Skeletal muscle satellite cell (primary cell): ENCODE measurements at regions not wholly inside any gene's neighbourhood (a gene's known extent, or its start where the extent isn't known, plus 50 kb on each side); places are given as distances from the start of the nearest gene placed in this dataset.

ENCODE experiments used
- H3K27me3 ChIP-seq: 2 replicates; pipeline ENCODE4 v1.7.0; 2013; ENCODE audit warnings: low read length; ENCODE audit not compliant: control insufficient read depth, insufficient read depth
- H3K36me3 ChIP-seq: 2 replicates; pipeline ENCODE4 v1.7.0; 2013; ENCODE audit warnings: mild to moderate bottlenecking, control low read depth, low read length; ENCODE audit not compliant: insufficient read depth
- H3K4me1 ChIP-seq: 2 replicates; pipeline ENCODE4 v1.7.0; 2013; ENCODE audit warnings: low read length; ENCODE audit not compliant: control insufficient read depth, insufficient read depth
- H3K4me2 ChIP-seq: 2 replicates; pipeline ENCODE4 v1.7.0; 2013; ENCODE audit warnings: mild to moderate bottlenecking, low read length
- H3K4me3 ChIP-seq: 2 replicates; pipeline ENCODE4 v1.7.0; 2013; ENCODE audit warnings: low read length
- H3K9ac ChIP-seq: 2 replicates; pipeline ENCODE4 v1.7.0; 2013; ENCODE audit warnings: mild to moderate bottlenecking, low read depth, low read length, moderate library complexity
- H3K9me3 ChIP-seq: replicated peaks from 2 replicates; pipeline ENCODE4 v1.7.0; 2013; ENCODE audit warnings: mild to moderate bottlenecking, control low read depth, low read length

DNA sequence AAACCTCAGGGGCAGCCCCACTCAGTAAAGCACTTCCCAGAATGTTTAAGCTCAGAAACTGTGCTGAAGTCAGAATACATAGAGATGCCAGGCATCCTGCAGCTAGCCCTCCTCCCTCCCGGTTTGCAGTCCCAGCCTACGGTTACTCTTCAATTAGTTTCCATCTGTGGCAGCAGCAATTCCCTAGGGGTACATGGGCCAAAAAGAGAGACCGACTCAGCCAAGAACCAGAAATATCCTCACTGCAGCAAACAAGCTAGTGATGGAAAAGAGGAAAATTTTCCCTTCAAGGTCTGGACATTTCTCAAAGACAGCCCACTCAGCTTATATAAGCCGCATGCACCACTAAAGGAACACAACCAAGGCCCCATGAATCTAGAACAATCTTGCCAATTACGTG is 89.1 kb upstream of the PPP2R2B start:
- Histone ChIP-seq H3K4me2 (no peak overlapping the region), H3K4me1 (no peaks in the 10 kb centered on the region), H3K36me3 (no peaks in the 10 kb centered on the region), H3K27me3 (peaks cover 5% of the 10 kb centered on the region), H3K9me3 (no peaks in the 10 kb centered on the region), H3K4me3 (no peak overlapping the region), H3K9ac (no peak overlapping the region)

DNA sequence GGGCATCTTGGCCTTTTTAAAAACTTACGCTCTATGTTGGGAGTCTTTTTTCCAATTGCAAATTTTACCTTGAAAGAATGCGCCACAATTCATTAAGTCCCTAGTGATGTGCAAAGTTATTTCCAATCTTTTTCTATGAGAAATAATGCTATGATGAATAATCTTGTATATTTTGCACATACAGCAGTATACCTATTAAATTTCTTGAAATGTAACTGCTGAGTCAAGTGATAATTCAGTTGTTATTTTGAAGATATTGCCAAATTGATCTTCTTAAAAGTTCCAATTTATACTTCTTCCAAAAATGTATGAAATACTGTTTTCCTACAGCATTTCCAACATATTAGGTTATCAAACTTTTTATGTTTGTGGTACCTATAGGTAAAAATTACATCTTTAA is 92.8 kb upstream of the PPP2R2B start:
- Histone ChIP-seq H3K27me3 (peaks cover 5% of the 10 kb centered on the region), H3K9ac (no peak overlapping the region), H3K36me3 (no peaks in the 10 kb centered on the region), H3K9me3 (no peaks in the 10 kb centered on the region), H3K4me2 (no peak overlapping the region), H3K4me1 (no peaks in the 10 kb centered on the region), H3K4me3 (no peak overlapping the region)

DNA sequence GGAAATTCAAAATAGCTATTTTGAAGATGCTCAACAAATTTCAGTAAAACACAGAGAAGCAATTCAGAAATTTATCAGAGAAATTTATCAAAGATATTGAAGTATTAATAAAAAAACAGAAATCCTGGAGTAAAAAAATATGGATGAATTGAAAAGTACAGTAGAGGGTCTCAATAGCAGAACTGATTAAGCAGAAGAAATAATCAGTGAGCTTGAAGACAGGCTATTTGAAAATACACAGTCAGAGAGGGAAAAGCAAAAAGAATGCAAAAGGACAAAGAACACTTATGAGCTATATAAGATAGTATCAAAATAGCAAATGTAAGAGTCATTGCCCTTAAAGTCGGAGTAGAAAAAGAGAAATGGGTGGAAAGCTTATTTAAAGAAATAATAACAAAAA is 107.9 kb upstream of the PPP2R2B start:
- no peaks in the 10 kb centered on the region for H3K36me3 ChIP-seq
- H3K4me3 ChIP-seq, result no peak overlapping the region
- H3K9me3 ChIP-seq, result no peaks in the 10 kb centered on the region
- H3K27me3 ChIP-seq, result no peaks in the 10 kb centered on the region
- H3K4me2 ChIP-seq, result no peak overlapping the region
- no peaks in the 10 kb centered on the region for H3K4me1 ChIP-seq
- no peak overlapping the region for H3K9ac ChIP-seq

DNA sequence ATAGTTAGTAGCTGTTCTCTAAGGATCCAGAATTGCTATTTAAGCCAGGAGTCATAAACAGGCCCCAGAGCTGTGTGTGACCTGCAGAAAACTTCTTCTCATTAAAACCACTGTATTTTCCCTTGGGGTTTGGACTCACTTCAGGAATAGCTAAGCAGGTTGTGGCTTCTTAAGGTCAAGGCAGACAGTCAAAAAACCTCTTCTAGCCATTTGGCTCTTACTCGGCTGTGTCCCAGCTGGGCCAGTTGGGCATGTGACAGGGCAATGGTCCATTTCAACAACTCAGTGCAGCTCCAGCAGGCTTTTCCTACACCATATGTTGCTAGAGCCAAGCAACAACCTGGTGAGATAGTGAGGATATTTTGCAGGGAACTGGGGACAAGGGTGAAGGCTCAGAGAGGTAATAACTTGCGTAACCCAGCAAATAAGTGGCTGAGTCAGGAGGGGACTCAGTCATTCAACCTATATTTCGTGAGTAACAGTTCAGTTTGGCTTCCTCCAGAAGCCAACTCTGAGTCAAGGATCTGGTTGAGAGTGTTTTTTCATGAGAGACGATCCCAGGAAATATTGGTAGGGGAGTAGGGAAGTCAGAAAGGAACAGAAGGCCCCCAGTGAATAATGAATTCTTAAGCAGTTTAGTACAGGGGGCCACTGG is 115.4 kb upstream of the PPP2R2B start:
- H3K4me2 ChIP-seq, result no peak overlapping the region
- no peaks in the 10 kb centered on the region for H3K9me3 ChIP-seq
- no peaks in the 10 kb centered on the region for H3K4me1 ChIP-seq
- no peak overlapping the region for H3K4me3 ChIP-seq
- no peaks in the 10 kb centered on the region for H3K36me3 ChIP-seq
- H3K27me3 ChIP-seq, result no peaks in the 10 kb centered on the region
- H3K9ac ChIP-seq, result no peak overlapping the region

DNA sequence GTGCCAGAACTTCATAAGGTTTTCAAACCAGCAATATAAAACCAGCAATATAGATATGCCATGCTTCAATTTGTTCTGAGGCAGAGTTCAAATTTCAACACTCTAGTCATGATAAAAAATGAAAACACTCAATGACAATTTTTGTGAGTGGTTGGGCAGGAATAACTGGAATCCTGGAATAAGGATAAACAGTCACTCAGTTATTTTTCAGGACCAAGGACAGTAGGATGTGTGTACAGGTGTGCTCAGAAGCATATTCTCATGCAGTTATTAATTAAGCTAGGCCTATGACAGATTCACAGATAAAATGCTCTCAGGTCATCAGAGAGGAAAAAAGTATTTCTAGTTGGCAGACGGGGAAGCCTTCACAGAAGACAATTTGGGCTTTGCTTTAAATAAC is 117.3 kb upstream of the PPP2R2B start:
- Histone ChIP-seq H3K9me3 (no peaks in the 10 kb centered on the region), H3K4me2 (no peak overlapping the region), H3K27me3 (no peaks in the 10 kb centered on the region), H3K36me3 (no peaks in the 10 kb centered on the region), H3K9ac (no peak overlapping the region), H3K4me1 (no peaks in the 10 kb centered on the region), H3K4me3 (no peak overlapping the region)

DNA sequence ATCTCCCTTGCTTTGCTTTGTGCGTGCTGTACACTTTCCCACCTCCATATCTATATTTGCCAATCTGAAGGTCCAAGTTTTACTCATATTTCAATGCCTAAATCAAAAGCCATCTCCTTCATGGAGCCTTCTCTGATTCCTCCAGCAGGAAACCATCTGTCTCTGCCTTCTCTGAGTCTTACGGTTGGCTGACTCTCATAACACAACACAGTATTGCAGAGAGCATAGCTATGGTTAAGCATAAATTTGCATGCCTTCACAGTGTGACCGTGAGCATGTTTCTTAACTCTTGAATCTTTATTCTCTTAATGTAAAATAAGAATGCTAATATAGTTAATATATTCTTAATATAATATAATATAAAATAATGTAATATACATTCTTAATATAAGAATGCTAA is 136.8 kb upstream of the PPP2R2B start:
- no peaks in the 10 kb centered on the region for H3K9me3 ChIP-seq
- no peak overlapping the region for H3K9ac ChIP-seq
- H3K4me2 ChIP-seq, result no peak overlapping the region
- H3K27me3 ChIP-seq, result no peaks in the 10 kb centered on the region
- no peaks in the 10 kb centered on the region for H3K4me1 ChIP-seq
- H3K36me3 ChIP-seq, result no peaks in the 10 kb centered on the region
- no peak overlapping the region for H3K4me3 ChIP-seq

DNA sequence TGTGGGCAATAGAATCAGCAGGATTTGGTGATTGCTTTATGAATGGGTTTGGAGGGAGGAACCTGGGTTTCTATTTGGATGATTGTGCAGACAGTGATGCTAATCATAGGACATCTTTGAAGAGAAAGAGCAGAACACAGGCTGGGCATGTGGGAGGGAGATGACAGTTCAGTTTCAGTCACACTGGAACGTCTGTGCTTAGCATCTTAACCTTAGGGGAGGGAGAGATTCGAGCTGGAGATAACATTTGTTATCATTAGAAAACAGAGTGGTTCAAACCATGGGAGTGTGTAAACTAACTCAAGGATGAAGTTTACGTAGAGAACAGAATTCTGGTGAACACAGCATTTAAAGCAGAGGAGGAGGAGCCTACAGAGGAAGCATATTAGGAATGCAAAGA is 138.6 kb upstream of the PPP2R2B start:
- H3K4me3 ChIP-seq, result no peak overlapping the region
- H3K9ac ChIP-seq, result no peak overlapping the region
- H3K9me3 ChIP-seq, result no peaks in the 10 kb centered on the region
- no peaks in the 10 kb centered on the region for H3K4me1 ChIP-seq
- H3K36me3 ChIP-seq, result no peaks in the 10 kb centered on the region
- H3K27me3 ChIP-seq, result no peaks in the 10 kb centered on the region
- no peak overlapping the region for H3K4me2 ChIP-seq

DNA sequence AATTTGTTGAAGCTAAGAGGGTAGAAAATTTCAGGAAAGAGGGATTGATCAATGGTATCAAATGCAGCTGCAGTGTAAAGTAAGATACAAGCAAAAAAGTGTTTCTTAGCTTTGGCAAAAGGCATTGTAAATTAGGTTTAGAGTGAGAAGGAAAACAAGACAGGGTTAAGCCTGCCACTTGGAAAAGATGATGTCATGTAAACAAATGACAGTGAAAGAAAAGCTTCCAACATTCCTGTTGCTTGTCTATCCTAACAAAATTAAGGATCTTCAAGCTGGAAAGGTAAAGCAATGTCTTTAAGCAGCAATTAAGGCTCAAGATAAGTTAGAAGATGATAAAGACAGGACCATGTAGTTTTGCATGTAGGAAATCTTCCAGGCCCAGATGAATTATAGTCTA is 139.1 kb upstream of the PPP2R2B start:
- Histone ChIP-seq H3K4me3 (no peak overlapping the region), H3K36me3 (no peaks in the 10 kb centered on the region), H3K27me3 (no peaks in the 10 kb centered on the region), H3K9me3 (no peaks in the 10 kb centered on the region), H3K4me1 (no peaks in the 10 kb centered on the region), H3K4me2 (no peak overlapping the region), H3K9ac (no peak overlapping the region)

DNA sequence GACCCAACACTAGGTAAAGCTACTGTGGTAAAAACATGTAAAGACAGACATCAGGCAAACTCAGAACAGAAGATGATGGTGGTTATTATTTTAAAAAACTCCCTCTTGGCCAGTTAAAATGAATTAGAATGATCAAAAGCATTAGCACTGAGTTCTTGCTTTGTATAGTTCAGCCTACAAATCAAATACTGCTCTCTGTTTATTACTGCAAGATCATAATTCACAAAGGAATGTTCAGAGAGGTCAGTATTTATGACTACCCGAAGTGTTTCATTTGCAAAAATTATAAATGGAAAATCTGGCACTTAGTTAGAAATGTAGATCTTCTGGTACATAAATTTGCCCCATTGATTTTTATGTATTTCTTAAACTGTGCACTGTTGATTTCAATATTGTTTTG is 140.3 kb upstream of the PPP2R2B start:
- H3K27me3 ChIP-seq, result no peaks in the 10 kb centered on the region
- no peaks in the 10 kb centered on the region for H3K4me1 ChIP-seq
- H3K36me3 ChIP-seq, result no peaks in the 10 kb centered on the region
- no peak overlapping the region for H3K4me2 ChIP-seq
- H3K9ac ChIP-seq, result no peak overlapping the region
- no peaks in the 10 kb centered on the region for H3K9me3 ChIP-seq
- H3K4me3 ChIP-seq, result no peak overlapping the region

DNA sequence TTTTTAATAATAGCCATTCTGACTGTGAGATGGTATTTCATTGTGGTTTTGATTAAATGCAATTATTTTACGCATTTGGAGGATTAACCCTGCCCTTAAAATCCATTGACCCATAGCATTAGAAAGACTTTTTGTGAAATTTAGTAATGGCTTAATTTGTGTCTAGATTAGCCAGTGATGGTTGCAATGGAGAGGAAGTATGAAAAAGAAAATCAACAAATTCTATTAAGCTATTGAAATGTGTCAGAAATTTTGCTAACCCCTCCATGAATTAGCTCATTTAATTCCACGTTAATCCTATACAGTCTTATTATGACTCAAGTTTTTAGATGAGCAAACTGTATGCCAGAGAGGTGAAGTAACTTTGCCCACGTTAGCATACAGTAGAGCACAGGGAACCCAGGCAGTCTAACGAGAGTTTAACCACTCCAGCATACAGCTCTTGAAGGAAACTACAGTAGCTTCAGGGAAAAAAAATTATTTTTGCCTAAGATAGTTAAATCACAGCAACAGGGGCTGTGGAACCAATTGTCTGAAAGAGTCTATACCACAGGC is 158.2 kb upstream of the PPP2R2B start:
- Histone ChIP-seq H3K4me1 (peaks cover 16% of the 10 kb centered on the region), H3K9ac (no peak overlapping the region), H3K4me2 (peak overlapping the region; percentile 10), H3K4me3 (no peak overlapping the region), H3K27me3 (no peaks in the 10 kb centered on the region), H3K36me3 (no peaks in the 10 kb centered on the region), H3K9me3 (no peaks in the 10 kb centered on the region)

DNA sequence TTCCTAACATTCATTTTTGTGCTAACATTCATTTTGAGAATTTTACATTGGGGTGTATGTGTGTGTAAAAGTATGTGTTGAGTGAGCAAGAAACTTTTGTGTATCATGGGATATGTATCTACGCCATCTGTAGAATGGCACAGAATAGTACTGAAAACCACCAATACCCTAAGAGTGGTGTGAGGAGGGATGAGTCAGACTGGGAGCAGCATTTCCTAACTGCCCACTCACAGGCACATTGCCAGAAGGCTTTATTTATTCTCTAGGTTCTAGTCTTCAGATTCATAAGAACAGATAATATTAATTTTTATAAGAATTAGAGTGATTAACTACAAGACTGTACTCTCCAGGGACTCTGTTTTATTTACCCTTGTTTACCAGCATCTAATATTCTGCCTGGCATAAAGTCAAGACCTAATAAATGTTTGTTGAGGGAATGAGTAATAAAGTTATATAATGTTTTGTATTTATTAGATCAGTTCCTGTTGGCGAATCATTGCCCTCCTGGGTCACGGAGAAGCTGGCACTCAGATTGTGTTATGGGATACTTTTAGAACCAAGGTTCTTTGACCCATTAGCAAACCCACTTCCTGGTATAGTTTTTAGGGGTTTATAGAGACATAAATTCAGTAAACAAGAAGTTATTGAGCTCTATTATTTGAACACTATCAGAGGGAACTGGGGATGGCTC is 159.1 kb upstream of the PPP2R2B start:
- Histone ChIP-seq H3K9ac (no peak overlapping the region), H3K4me2 (peak overlapping the region; percentile 19), H3K4me3 (no peak overlapping the region), H3K9me3 (no peaks in the 10 kb centered on the region), H3K4me1 (peaks cover 16% of the 10 kb centered on the region), H3K27me3 (peaks cover 4% of the 10 kb centered on the region), H3K36me3 (no peaks in the 10 kb centered on the region)

DNA sequence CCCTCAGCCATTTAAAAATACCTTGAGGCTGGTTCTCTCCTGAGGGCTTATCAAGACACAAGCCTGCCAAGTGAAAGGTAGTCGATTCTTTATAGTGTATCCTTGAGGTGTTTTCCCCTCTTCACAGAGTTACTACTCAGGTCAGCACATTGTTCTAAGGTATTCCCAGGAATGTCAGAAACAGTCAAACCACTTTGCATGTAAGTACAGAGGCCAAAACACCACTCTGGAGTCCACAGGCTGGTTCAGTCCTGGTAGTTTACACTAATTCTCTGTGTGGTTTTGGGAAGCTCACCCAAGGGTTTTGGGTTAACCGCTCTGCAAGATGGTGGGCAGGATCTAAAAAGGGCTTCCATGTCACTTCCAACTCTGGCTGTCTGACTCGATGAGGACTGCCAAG is 162.3 kb upstream of the PPP2R2B start:
- Histone ChIP-seq H3K9me3 (no peaks in the 10 kb centered on the region), H3K4me1 (peaks cover 16% of the 10 kb centered on the region), H3K4me2 (no peak overlapping the region), H3K36me3 (no peaks in the 10 kb centered on the region), H3K27me3 (peaks cover 6% of the 10 kb centered on the region), H3K9ac (no peak overlapping the region), H3K4me3 (no peak overlapping the region)
